ENCODE measurements at regions not wholly inside any gene's neighbourhood (a gene's known extent, or its start where the extent isn't known, plus 50 kb on each side); places are given as distances from the start of the nearest gene placed in this dataset.
"Not testable (repeated sequence)": the region's sequence is repeated elsewhere in the genome, so short reads cannot be mapped to it uniquely, and the experiment has no call there.

GRCh38 chr7:57555687-57556086 lies 105.7 kb downstream of the ZNF716 start:
- H3K18ac ChIP-seq (ENCODE audit: extremely low read depth, low read length); H4K91ac ChIP-seq (replicated peaks; ENCODE audit: insufficient read length, low read length); H3K23ac ChIP-seq (ENCODE audit: insufficient read length); H3K56ac ChIP-seq (replicated peaks; ENCODE audit: insufficient read length, low read depth, low read length); H3K4me3 ChIP-seq (ENCODE audit: extremely low read depth in 1 of 4, insufficient read depth in 2 of 4, low read depth in 3 of 4, low read length in 4 of 4); H3K36me3 ChIP-seq (ENCODE audit: control insufficient read depth in 2 of 4, insufficient read depth in 4 of 4, low read length in 3 of 4); FAIRE-seq; H3K4me2 ChIP-seq (ENCODE audit: insufficient read depth in 1 of 2, low read depth in 2 of 2, low read length in 2 of 2); H4K5ac ChIP-seq (ENCODE audit: insufficient read length, low read depth, low read length); H2BK12ac ChIP-seq (ENCODE audit: low read depth, low read length); H3K4ac ChIP-seq (replicated peaks; ENCODE audit: insufficient read length, low read depth, low read length); H2AFZ ChIP-seq (ENCODE audit: low read length); H4K20me1 ChIP-seq (replicated peaks in 1 of 2; ENCODE audit: control insufficient read depth in 1 of 2, insufficient read depth in 2 of 2, low read length in 2 of 2); H4K8ac ChIP-seq (ENCODE audit: extremely low read depth, insufficient read depth, low read length); H3K79me2 ChIP-seq (ENCODE audit: control insufficient read depth in 1 of 2, insufficient read depth in 2 of 2, low read length in 2 of 2); H2AK5ac ChIP-seq (ENCODE audit: low read depth, low read length); H2BK5ac ChIP-seq (ENCODE audit: low read depth, low read length); H3K4me1 ChIP-seq (replicated peaks in 1 of 4; ENCODE audit: control insufficient read depth in 3 of 4, insufficient read depth in 4 of 4, low read length in 3 of 4); H3K9ac ChIP-seq (replicated peaks in 1 of 4; ENCODE audit: extremely low read depth in 1 of 4, low read depth in 3 of 4, low read length in 3 of 4); H3K27ac ChIP-seq (ENCODE audit: low read depth, low read length); H2BK120ac ChIP-seq (replicated peaks; ENCODE audit: low read depth, low read length); CTCF ChIA-PET (ENCODE audit: partially characterized antibody); H3K14ac ChIP-seq (ENCODE audit: insufficient read length); H3K27me3 ChIP-seq (replicated peaks in 1 of 4; ENCODE audit: control insufficient read depth in 3 of 4, extremely low read depth in 1 of 4, insufficient read depth in 3 of 4, low read length in 3 of 4); H2BK15ac ChIP-seq (ENCODE audit: low read length); DNase-seq (ENCODE audit: low read depth in 1 of 2, low spot score in 2 of 2); H3K23me2 ChIP-seq (ENCODE audit: low read depth, low read length); H2BK20ac ChIP-seq (ENCODE audit: low read length); POLR2A ChIA-PET (ENCODE audit: partially characterized antibody); H3K79me1 ChIP-seq (ENCODE audit: low read depth, low read length): not testable (repeated sequence)
- peaks cover 9 to 16% of the 10 kb centered on the region in 2 experiments; a peak in 3 of 4 replicates for H3K9me3 ChIP-seq (ENCODE audit: insufficient read depth in 2 of 2, low read depth in 1 of 2, low read length in 1 of 2)
- WGBS, 2 experiments (ENCODE audit: extremely low coverage in 1 of 2, insufficient coverage in 1 of 2, insufficient read length in 1 of 2, insufficient replicate concordance in 2 of 2, low coverage in 1 of 2, low lambda C conversion rate in 2 of 2, missing lambda C conversion rate in 1 of 2), result 82% methylated on average over 2 of the region's 2 CpGs; no CpG with 5 or more reads in 1 of the 2 experiments
